ENCODE measurements at regions not wholly inside any gene's neighbourhood (a gene's known extent, or its start where the extent isn't known, plus 50 kb on each side); places are given as distances from the start of the nearest gene placed in this dataset.

DNA sequence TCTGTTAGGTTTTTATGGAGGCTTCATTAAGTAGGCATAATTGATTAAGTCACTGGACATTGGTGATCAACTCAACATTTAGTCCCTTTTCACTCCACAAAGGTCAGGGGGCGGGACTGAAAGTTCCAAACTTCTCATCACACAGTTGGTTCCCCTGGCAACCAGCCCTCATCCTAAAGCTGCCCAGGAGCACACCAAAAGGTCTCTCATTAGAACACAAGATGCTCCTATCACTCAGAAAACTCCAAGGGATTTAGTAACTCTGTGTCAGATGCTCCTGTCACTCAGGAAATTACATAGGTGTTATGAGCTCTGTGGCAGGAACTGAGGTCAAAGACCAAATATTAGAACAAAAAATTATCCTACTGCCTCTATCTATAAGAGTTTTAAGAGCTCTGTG is 321.5 kb downstream of the OTOL1 start:
- FAIRE-seq = no peak

DNA sequence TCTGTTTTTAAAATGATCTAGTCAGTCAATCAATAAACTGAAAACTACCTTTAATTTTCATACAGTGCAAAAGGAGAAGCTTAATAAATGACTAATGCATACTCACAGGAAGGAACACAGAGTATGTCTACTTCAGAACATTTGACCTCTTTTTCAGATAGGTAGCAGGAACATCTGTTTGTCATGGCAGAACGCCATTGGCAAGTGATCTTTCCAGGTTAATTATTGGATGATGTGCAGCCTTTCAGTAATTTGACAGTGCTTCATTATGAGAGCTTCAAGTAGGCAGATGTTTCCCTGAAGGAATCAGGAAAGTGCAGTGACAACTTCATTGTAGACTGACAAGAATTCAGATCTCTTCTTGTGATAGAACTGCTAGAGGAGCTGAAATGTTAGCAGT is 325.0 kb downstream of the OTOL1 start:
- no peak for FAIRE-seq

DNA sequence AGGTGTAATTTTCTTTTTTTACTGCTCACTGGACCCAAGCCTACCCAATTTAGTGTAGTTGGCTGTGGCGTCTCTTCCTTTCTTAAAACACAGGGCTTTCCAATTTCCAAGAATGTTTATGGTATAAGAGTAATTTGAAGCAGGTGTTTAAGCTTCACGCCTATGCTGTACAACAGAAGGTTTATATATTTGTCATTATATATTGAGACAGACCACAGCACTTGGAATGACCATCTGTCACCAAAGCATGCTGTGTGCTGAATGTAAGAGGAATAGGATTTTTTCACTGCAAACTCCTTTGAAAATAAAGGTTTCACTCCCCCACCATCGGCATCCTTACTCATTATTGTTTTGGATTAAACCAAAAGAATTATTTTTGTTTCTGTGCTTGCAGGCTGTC is 325.7 kb downstream of the OTOL1 start:
- no peak for FAIRE-seq

DNA sequence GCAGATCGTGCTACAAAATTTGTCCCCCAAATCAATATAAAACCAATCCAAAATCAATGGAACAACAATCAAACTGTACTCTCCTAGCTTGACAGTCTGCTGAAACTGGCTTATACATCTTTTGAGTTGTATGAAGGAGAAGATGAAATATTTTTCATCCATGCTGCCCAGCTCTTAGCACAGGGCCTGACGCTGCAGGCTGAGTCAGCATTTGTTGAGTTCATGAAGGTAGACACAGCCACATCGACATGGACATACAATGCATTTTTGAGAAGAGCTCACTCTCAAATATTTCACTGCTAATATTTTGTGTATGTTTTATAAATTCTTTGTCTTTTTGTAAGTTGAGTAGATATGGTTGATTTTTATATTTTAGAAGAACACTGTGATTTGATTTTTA is 327.3 kb downstream of the OTOL1 start:
- no peak for FAIRE-seq

DNA sequence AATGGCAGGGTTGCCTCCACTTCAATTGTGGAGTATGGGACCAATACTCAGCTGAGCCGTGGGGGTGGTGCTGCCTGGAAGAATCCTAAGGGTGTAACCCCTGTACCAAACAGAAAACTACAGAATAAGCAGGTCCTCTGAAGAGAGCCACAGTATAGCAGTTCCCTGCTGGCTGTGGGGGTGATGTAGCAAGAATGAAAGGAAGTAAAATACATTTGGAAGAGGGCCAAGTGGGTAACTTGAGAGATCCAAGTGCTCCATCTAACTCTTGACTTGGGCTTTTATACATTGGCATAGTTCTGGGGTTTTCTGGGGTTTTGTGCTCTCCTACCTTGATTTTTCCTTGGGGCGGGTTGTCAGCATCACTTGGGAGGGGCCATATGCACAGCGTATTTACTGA is 341.4 kb downstream of the OTOL1 start:
- FAIRE-seq = no peak

DNA sequence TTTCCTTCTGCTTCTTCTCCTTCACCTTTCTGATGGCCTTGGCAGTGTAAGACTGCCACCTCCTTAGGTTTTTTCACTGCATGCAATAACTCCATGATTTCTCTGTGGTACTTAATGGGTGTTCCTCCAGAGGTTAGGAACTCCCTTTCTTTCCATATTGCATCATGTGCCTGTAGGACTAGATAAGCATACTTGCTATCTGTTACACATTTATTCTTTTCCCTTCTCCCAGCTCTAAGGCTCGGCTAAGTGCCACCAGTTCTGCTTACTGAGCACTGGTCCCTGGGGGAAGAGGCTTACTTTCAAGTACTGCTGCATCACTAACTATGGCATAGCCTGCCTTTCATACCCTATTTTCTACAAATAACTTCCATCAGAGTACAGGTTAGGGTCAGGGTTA is 351.8 kb downstream of the OTOL1 start:
- FAIRE-seq = no peak

DNA sequence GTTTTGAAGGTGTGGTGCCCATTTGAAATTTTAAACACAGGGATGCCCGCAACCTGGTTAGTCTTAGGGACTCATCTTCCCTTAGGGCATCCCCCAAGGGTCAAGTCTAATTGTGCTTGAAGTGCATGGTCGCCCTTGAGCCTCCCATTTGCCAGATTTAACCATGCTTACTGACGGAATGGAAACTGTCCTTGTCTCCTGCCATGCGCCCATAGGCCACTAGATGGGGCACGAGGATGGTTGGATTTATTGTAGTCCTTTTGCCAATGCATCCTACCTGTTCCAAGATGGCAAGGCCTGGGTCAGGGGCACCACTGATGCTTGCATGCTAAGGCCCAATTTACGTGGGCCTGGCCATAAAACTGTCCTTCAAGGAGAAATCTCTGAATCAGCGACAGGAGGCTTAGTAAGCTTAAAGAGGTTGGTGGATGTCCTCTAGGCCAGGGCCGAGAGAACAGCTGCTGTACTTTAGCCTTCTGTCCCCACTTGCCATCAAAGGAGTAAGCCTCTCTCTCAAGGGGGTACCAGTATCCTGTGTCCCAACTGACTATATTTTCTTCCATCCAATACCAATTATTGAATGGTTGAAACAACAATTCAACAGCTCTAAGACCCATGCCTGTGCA is 355.4 kb downstream of the OTOL1 start:
- FAIRE-seq = no peak

DNA sequence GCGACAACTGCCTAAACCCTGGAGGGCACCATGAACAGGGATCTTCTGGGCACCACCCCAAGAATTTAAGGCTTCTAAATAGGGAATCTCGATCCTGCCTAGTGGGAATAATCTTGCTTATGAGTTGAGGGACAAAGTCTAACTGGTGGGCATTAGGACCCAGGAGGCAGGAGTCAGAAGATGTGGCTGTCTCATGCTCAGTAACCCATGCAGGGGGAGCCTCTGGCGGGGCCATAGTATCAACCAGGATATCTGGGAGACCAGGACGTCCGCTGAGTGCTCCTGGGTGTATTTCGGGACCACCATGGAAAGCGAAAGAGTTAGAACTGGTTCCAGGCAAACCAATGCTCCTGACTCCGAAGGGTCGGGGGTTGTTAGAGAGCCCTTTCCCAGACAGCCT is 356.1 kb downstream of the OTOL1 start:
- no peak for FAIRE-seq

DNA sequence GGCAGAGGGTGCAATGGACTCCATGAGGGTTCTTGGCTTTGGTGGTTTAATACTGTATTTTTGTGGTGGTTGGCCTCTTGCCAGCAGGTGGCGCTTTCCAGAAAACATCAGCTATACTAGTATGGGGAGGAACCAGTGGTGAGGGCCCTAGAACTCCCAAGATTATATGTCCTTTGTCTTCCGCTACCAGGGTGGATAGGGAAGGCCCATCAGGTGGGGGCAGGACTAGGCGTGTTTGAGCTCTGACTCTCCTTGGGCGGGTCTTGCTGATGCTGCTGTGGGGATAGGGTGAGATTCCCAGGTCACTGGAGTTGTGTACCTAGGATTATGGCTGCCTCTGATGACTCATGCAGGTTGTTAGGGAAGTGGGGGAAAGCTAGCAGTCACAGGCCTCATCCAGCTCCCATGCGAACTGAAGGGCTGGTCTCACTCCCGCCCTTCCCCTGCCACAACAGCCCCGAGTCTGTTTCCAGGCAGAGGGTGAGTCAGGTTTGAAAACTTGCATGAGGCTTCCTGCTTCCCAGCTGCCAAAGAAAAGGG is 357.7 kb downstream of the OTOL1 start:
- FAIRE-seq = no peak

DNA sequence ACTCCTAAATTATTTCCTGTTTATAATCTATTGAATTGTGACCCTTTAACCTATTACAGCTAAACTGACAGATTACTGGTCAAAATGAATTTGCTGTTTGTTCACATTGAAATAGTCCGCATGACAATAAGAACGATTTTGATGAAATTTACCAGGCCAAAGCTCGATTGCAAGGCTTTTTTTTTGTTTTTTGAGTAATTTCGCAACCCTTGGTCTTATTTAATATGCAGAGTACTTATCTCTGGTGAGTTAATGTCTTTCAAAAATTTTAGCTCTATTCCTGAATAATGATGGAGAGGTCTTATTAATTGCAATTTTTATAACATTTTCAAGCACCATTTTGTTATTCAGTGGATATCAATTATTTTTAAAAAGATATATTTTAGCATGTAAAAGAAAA is 362.4 kb downstream of the OTOL1 start:
- FAIRE-seq = no peak

DNA sequence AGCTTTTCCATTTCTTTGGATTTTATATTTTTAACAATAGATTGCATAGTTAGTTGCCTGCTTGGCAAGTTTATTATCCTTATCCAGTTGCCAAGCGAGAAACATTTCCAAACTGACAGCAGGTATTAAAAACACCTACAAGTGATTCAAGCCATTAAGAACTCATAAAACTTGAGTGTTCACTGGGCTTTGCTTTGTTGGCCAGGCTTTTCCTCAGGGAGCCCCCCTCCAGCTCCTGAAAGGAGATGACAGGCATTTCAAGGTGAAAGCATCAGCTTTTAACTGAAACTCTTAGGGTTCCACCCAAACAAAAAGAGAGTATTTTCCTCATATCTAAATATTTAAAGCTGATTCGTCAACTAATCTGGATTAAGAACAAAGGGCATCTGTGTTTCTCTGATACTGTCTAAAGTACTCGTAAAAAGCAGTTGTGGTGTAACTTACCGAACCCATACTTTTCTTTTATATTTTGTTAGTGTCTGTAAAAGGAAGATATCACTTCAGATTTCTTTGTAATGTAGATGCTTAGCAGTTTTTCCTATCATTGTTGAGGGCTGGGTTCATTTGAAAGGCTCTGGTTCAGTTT is 363.4 kb downstream of the OTOL1 start:
- no peak for FAIRE-seq

DNA sequence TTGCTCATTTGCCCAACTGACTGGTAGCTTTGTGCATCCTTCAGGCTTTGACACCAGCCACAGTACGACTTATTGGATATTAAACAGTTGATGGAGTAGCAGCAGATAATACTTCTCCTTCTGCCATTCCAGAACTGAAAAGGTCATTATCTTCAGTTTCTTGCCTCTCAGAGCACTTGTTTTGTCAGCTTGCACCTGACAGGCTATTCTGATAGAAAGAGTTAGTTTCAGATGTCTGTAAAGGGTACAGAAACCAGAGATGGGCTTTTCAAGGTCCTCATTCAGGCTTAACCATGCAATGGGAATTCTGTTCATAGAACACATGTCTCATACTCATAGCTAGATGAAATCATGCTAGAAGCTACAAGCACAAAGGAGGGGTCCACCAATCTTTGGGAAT is 367.2 kb downstream of the OTOL1 start:
- FAIRE-seq = no peak

DNA sequence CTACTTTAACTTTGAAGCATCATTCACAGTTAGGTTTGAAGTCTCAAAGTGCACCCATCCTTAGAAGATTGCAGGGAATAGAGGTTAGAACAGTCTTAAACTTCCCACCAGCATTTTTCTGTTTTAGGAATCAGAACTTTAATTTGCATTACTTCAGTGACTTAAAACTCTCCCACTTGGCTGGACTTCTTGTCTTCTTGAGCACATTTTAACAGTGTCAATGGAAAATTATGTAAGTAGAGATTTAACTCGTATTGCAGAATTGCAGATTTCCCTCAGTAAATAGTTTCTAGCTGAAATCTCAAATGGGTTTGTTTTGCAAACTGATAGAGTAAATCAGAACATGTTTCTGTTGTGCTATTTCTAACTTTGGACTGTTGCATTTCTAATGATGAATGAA is 369.6 kb downstream of the OTOL1 start:
- no peak for FAIRE-seq

DNA sequence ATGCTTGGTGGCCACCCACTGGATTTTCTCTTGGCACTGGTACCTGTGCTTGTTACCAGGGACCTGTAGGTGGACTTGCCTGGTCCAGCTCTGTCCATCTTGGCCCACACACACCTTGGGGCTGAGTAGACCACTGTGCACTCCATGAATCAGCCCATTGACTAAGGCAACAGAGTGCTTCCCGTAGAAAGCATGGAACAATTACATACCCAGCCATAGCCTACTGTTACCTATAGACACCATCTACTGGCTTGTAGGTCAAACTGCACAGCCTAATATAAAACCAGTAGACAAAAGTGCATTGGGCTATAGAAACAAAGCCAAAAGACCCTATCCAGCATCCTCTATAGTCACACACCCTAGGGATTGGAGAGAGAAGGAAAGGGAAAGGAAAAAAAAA is 378.9 kb downstream of the OTOL1 start:
- FAIRE-seq = no peak

DNA sequence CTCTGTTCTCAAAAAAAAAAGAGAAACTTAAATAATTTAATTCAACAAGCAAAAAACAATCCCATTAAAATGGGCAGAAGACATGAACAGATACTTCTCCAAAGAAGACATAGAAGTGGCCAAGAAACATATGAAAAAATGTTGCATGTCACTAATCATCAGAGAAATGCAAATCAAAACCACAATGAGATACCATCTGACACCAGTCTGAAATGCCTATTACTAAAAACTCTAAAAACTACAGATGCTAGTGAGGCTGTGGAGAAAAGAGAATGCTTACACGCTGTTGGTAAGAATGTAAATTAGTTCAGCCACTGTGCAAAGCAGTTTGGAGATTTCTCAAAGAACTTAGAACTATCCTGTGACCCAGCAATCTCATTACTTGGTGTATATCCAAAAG is 382.9 kb downstream of the OTOL1 start:
- no peak for FAIRE-seq

DNA sequence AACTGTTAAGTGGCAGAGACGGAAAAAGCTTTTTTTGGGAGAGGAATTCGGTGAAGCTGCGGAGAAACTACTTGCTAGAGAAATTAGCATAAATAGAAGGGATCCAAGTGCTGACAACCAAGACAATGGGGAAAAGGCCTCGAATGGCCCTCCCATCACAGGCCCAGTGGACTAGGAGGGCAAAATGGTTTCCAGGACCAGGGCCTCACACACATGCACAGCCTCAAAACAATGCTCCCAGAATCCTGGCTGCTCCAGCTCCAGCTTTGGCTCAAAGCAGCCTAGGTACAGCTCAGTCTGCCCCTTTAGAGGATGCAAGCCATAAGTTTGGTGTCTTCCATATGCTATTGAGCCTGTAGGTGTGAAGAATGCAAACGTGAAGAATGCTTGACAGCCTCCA is 388.2 kb downstream of the OTOL1 start:
- no peak for FAIRE-seq

DNA sequence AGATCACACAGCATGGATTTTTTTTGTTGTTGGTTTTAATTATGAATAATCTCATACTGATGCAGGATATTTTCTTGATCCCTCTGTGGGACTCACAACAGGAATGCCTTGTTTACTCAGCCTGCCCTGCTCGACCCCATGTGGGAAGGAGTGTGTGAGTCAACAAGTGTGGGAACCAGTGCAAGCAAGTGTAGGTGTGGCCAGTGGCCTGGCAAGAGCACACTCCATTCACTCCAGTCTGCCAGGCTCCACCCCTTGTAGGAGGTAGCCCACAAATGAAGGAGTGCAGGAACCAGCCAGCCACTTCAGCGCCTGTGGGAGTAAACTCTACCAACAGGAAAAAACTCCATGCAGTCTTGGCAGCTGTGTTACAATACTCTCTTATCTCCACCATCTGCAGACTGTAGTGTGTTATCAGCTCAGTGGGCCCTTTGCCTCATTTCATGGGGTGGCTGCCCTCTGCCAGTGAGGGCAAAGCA is 393.6 kb downstream of the OTOL1 start:
- FAIRE-seq = no peak

DNA sequence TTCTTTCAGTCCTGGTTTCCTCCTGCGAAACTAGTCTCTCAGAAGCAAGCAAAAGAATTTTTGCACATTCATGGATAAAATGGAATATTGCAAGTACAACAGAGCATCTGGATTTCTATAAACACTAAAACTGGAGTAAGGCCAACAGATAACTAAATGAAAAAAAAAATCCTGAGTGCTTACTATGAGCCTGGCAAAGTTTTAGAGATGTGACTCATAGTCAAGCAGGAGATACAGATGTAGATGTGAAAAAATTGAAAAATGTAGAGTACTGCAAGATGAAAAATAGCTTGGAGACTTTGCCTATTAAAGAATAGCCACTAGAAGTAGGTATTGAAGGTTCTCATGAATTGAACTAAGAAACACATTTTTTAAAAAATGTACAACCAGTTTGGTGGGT is 397.4 kb downstream of the OTOL1 start:
- no peak for FAIRE-seq

DNA sequence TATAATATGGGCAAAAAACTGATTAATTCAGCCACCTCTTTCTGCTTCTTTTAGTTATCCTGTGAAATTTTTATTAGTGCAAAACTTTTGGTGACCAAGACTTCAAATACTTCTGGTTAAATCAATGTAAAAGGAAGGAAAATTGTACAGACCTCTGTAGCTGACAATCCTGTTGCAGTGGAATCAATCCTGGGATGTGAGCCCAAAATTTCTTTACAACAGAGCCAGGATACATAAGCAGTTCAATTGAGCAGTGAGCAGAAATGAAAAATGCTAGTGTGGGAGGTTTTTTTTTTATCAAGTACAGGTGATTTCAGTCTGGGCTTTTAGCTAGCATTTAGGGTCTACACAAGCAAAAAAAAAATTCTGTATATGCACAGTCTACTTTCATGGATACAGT is 398.0 kb downstream of the OTOL1 start:
- no peak for FAIRE-seq

DNA sequence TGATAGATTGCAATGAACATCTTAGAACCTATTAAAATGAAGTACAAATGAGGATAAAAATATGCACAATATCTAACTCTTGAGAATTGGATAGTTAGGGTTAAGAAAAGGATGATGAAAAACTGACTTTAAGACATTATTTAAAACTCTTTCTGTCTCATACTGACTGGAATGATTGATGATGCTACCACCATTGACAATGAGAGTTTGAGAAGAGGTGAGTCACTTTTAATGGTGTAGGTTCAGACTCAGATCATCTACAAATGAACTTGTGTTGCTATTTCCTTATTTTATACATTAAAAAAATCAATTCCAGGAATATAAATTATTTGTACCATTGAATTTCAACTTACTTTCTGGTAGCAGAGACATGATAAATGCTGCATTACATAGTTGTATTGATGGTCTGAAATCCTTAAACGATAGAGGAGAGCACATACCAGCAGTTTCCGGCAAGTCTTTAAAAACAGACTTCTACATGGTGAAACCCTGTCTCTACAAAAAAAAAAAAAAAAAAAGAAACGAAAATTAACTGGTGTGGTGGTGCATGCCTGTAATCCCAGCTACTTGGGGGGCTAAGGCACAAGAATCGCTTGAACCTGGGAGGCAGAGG is 409.0 kb downstream of the OTOL1 start:
- FAIRE-seq = no peak

DNA sequence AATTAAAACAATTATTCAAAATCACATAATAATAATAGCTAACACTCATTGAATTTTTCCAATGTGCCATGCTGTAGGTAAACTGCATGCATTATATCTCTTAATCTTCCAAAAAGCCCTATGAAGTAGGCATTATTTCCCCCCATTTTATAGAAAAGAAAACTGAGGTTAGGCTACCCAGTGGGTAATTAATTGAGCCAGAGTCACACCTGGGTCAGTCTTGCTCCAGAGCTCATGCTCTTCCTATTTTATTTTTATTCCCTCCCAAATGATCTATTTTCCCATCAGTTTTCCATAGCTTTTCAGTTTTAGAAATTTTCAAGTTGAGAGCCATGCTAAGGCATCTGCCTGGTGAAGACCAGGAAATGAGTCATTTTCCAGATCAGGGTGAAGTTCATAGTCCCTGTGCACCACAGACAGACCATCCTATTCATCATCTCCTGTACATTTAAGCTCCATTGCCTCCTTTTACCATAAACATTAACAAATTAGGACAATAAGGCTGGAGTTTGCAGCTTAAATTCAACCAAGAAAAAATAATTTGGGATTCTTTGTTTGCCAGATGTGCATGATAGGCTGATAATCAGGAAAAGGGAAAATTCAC is 417.3 kb downstream of the OTOL1 start:
- no peak for FAIRE-seq

DNA sequence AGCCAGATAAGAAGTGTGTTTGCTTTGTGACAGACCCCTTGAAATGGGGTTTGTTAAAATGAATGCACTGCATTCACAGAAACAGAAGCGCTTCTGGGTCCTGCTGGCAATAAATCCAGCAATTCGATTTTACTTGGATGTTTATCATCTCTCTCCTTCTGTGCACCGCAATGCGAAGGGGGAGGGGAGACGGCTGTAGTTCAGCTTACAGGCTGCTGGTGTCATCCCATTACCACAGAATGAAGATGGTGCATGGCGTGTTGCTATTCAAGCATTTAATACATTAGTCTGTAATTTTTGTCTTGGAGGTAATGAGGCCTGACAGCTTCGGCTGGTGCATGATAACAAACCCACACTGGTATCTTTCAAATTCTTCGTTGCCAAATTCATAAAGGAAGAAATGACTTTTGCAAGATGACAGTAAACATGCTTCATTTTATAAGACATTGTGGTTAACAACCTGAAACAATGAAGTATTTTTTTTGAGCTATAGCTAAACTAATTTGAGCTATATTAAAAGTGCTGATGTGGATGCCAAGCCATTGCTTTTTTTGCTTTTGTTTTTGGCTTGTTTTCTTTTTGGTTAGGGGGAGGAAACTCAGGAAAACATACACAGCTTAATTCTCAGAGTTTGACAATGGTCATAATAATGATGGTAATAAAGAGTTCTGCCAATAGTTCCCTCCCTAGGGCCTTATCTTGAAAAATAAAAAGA is 418.3 kb downstream of the OTOL1 start:
- FAIRE-seq = no peak

DNA sequence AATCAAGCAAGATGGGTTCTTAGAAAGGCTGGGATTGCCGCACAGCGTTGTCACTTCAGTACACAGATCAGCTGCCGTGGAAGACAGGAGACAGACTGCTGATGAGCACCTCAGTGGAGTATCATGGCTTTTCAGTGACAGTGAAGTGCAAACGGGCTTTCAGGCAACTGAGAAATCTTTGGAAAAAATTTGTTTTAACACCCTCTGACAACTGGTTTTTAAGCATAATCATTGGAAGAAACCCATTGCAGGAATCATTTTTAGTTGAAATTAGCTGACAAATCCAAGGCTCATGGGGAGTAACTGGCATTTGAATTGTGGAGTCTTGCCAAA is 418.8 kb downstream of the OTOL1 start:
- no peak for FAIRE-seq

DNA sequence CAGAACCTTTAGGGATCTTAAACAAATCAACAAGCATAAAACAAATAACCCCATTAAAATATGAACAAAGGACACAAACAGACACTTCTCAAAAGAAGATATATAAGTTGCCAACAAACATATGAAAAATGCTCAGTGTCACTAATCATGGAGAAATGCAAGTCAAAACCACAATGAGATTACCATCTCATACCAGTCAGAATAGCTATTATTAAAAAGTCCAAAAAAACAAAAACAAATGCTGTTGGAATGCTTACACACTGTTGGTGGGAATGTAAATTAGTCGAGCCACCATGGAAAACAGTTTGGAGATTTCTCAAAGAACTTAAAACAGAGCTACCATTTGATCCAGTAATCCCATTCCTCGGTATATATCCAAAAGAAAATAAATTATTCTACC is 423.6 kb downstream of the OTOL1 start:
- no peak for FAIRE-seq
